ENCODE measurements at regions not wholly inside any gene's neighbourhood (a gene's known extent, or its start where the extent isn't known, plus 50 kb on each side); places are given as distances from the start of the nearest gene placed in this dataset.

DNA sequence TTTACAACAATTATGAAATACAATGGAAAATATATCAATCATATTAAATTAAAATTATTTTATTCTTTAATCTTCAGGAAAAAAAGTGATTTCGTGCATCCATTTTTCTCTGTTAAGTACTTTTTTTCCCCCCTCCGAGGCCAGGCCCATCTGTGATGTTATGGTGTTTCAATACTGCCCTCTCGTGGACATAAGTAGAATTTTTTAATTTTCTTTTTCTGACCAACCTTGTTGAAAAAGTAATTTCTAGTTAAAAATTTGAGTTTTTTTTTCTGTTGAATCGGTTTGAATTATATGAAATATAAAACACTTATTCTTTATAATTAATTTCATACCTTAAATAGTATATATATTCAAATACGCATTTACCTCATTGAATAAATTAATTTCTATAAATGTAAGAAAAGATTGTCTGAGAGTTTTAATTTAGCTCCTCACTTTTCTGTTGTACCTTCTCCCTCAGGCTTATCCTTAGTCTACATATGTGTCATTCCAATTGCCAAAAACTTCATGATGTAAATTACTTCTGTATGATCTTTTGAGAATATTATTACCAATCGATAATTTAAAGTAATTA, 175.8 kb upstream of the TECRL start:
- H3K27ac ChIP-seq (ENCODE audit: low read depth, low read length) = no peak overlapping the region
- no peaks in the 10 kb centered on the region for H3K23me2 ChIP-seq (ENCODE audit: low read depth, low read length)
- no peak for DNase-seq (ENCODE audit: low read depth in 1 of 2, low spot score in 2 of 2)
- H3K36me3 ChIP-seq (ENCODE audit: control insufficient read depth in 2 of 4, insufficient read depth in 4 of 4, low read length in 3 of 4) = no peaks in the 10 kb centered on the region; a peak in 1 of 8 replicates
- peaks cover 0 to 5% (median 2%) of the 10 kb centered on the region in 4 experiments; a peak in 2 of 7 replicates for H3K4me1 ChIP-seq (replicated peaks in 1 of 4; ENCODE audit: control insufficient read depth in 3 of 4, insufficient read depth in 4 of 4, low read length in 3 of 4)
- H3K4me2 ChIP-seq (ENCODE audit: insufficient read depth in 1 of 2, low read depth in 2 of 2, low read length in 2 of 2) = no peak overlapping the region
- H3K9ac ChIP-seq (replicated peaks in 1 of 4; ENCODE audit: extremely low read depth in 1 of 4, low read depth in 3 of 4, low read length in 3 of 4) = no peak overlapping the region
- no peak overlapping the region for H2AFZ ChIP-seq (ENCODE audit: low read length)
- H4K8ac ChIP-seq (ENCODE audit: extremely low read depth, insufficient read depth, low read length) = no peak overlapping the region
- H3K79me1 ChIP-seq (ENCODE audit: low read depth, low read length) = no peaks in the 10 kb centered on the region
- no peak overlapping the region for H2BK15ac ChIP-seq (ENCODE audit: low read length)
- H3K18ac ChIP-seq (ENCODE audit: extremely low read depth, low read length) = no peak overlapping the region
- peaks cover under 1 to 7% of the 10 kb centered on the region in 2 experiments; a peak in 2 of 4 replicates for H3K9me3 ChIP-seq (ENCODE audit: insufficient read depth in 2 of 2, low read depth in 1 of 2, low read length in 1 of 2)
- H3K56ac ChIP-seq (replicated peaks; ENCODE audit: insufficient read length, low read depth, low read length) = no peak overlapping the region
- no peak overlapping the region for H2BK20ac ChIP-seq (ENCODE audit: low read length)
- no peak overlapping the region for H2BK120ac ChIP-seq (replicated peaks; ENCODE audit: low read depth, low read length)
- ChIA-PET CTCF (ENCODE audit: partially characterized antibody) (interaction anchor here (0.6 to 2.0 kb wide), 9 partner anchors 12 to 1178 kb away, joined by 3 to 9 read pairs (median 4); no protein-coding TSS in a partner anchor), POLR2A (ENCODE audit: partially characterized antibody) (no interaction called here)
- H3K27me3 ChIP-seq (replicated peaks in 1 of 4; ENCODE audit: control insufficient read depth in 3 of 4, extremely low read depth in 1 of 4, insufficient read depth in 3 of 4, low read length in 3 of 4) = no peaks in the 10 kb centered on the region
- no peak overlapping the region for H2BK12ac ChIP-seq (ENCODE audit: low read depth, low read length)
- no peak overlapping the region for H4K5ac ChIP-seq (ENCODE audit: insufficient read length, low read depth, low read length)
- H4K91ac ChIP-seq (replicated peaks; ENCODE audit: insufficient read length, low read length) = no peak overlapping the region
- 35% methylated on average over 6 of the region's 6 CpGs; no CpG with 5 or more reads in 1 of the 2 experiments for WGBS, 2 experiments (ENCODE audit: extremely low coverage in 1 of 2, insufficient coverage in 1 of 2, insufficient read length in 1 of 2, insufficient replicate concordance in 2 of 2, low coverage in 1 of 2, low lambda C conversion rate in 2 of 2, missing lambda C conversion rate in 1 of 2)
- H3K4ac ChIP-seq (replicated peaks; ENCODE audit: insufficient read length, low read depth, low read length) = no peak overlapping the region
- no peak overlapping the region for H2BK5ac ChIP-seq (ENCODE audit: low read depth, low read length)
- no peak overlapping the region for H2AK5ac ChIP-seq (ENCODE audit: low read depth, low read length)
- H3K79me2 ChIP-seq (ENCODE audit: control insufficient read depth in 1 of 2, insufficient read depth in 2 of 2, low read length in 2 of 2) = no peaks in the 10 kb centered on the region
- no peak overlapping the region for H3K4me3 ChIP-seq (ENCODE audit: extremely low read depth in 1 of 4, insufficient read depth in 2 of 4, low read depth in 3 of 4, low read length in 4 of 4)
- no peak overlapping the region for H3K23ac ChIP-seq (ENCODE audit: insufficient read length)
- no peaks in the 10 kb centered on the region for H4K20me1 ChIP-seq (replicated peaks in 1 of 2; ENCODE audit: control insufficient read depth in 1 of 2, insufficient read depth in 2 of 2, low read length in 2 of 2)
- no peak for FAIRE-seq
- H3K14ac ChIP-seq (ENCODE audit: insufficient read length) = no peak overlapping the region
- TF ChIP-seq SP1 (IDR thresholded peaks at IDR 0.05; ENCODE audit: low read depth, low read length) (no peak), YY1 (IDR thresholded peaks at IDR 0.05; ENCODE audit: low read depth, low read length) (no peak)
